GM10266 (cell line): ENCODE measurements at regions not wholly inside any gene's neighbourhood (a gene's known extent, or its start where the extent isn't known, plus 50 kb on each side); places are given as distances from the start of the nearest gene placed in this dataset.

Source experiments
- DNase-seq: peaks from one replicate; pipeline ENCODE4 v3.0.0; 2012; ENCODE audit errors: extremely low spot score
- TF ChIP-seq, protein P1 (sequence below): IDR thresholded peaks from 2 replicates; pipeline ENCODE4 v1.5.1; 2012; ENCODE audit warnings: mild to moderate bottlenecking, low read depth; ENCODE audit not compliant: control insufficient read depth, insufficient read depth; ENCODE audit errors: missing control alignments

DNA sequence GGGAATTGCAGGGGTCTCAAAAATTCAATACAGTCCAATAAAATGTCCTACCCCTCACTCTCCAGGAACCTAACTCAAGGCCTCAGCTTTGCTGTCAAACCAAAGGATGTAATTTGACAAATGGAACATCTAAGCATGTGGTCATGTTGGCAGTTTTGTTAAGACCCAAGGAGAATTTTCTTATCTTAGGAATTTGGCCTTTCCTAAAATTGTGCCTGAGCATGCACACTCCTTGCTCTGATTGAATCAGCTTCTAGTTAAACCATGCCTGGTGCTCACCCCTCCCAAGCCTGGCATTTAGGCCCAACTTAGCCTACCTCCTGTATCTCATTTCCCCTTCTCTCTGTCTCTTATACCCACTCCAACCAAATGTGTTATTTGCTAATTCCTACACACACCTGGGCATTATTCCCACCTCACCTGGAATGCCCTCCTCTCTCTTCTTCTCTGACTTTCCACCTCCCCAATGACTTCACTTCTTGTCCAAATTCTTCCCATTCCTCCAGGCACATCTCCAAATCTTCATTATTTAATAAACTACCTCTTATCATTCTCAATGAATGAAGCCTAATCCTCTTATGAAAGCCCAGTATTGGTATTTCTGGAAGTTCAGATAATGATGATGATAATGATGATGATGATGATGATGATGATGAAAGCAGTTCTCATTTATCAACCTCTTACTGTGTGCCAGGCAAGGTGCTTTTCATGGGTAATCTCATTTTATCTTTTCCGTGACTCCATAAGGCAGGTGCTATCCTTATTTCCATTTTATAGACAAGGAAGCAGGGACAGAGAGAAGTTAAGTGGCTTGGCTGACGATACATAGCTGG lies 178.0 kb upstream of the IRX6 start:
- TF ChIP-seq, protein P1, sequence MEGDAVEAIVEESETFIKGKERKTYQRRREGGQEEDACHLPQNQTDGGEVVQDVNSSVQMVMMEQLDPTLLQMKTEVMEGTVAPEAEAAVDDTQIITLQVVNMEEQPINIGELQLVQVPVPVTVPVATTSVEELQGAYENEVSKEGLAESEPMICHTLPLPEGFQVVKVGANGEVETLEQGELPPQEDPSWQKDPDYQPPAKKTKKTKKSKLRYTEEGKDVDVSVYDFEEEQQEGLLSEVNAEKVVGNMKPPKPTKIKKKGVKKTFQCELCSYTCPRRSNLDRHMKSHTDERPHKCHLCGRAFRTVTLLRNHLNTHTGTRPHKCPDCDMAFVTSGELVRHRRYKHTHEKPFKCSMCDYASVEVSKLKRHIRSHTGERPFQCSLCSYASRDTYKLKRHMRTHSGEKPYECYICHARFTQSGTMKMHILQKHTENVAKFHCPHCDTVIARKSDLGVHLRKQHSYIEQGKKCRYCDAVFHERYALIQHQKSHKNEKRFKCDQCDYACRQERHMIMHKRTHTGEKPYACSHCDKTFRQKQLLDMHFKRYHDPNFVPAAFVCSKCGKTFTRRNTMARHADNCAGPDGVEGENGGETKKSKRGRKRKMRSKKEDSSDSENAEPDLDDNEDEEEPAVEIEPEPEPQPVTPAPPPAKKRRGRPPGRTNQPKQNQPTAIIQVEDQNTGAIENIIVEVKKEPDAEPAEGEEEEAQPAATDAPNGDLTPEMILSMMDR = no peak
- no peak for DNase-seq

DNA sequence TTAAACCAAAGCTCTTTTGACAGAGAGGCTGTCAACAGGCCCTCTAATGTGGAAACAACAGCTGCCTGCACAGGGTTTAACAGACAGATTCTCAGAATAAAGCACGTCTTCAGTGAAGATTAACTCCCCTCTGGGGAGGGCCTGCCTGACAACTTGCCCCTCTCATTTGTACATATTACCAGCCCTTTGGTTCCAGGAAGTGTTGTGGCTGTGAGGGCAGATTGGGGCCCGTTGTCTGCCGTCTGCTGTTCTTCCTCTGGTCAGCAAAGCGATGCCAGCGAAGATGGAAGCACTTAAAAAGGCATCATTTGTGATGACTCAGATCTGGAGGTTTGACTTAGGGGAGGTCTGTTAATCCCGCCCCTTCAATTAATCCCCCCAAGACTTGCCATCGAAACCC lies 177.0 kb upstream of the IRX6 start:
- no peak for DNase-seq
- TF ChIP-seq, protein P1 = no peak

DNA sequence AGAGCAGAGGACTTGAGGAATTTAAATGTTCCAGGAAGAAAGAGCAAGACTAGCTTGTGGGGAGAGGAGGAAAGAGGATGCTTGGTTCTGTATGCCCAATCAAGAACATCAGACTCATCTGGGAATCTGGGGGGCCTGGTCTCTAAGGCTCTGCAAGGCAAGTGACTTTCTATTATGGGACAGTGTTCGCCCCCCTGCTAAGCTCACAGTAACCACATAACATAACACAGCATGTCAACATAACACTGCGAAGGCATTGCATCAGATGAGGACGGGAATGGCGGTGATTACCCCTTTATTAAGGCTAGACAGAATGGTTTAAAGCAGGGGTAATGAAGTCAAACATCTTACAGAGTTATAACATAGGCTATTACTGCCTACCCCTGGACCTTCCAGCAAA lies 176.6 kb upstream of the IRX6 start:
- DNase-seq = no peak
- TF ChIP-seq, protein P1 = no peak

DNA sequence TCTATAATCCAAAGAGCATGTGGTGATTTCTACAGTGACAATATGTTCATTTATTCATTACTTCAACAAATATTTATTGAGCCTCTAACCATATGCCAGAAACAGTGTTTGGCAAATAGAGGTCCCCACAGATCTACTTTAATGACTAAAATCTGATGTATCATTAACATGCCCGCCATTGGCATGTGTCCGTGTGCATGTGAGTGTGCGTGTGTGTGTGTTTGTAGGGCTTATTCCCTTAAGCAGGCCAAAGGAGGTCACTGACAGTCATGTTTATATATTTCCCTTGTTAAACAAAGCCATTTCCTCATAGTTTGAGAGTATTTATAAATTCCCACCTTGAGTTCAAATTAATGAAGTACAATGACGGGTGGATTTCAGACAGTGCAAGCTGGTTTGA lies 174.4 kb upstream of the IRX6 start:
- DNase-seq = no peak
- TF ChIP-seq, protein P1 = no peak

DNA sequence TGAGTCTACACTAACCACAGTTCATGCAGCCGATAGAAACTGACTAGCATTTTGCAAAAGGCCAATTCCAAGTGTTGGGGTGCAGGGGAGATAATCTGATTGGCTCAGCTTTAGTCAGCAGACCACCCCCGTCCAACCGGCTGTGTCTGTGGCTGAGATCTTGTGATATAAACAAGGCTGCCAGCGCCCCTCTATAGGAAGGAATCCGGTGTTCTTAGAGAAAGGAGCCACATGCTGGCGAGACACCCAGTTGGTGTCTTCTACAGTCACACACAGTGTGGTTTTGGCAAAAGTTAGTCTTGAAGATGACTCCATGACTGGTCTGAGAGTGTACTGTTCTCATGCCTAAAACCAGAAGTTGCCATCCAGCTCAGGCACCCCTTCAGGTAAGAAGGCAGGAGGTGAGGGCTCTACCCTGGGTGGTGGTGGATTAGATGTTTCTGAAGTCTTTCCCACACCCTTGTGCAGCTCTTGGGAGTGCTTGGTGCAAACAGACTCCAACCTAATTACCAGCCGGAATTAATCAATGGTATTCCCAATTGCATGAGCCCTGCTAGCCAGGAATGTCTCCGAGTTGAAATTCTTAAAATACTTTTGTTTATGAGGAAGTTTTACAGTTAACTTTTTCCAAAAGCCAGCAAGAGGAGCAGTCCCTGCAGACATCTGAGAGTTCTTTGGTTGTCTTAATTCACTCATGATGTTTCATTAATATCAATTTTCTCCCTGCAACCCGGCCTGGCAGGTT lies 172.3 kb upstream of the IRX6 start:
- DNase-seq = no peak
- TF ChIP-seq, protein P1 = no peak

DNA sequence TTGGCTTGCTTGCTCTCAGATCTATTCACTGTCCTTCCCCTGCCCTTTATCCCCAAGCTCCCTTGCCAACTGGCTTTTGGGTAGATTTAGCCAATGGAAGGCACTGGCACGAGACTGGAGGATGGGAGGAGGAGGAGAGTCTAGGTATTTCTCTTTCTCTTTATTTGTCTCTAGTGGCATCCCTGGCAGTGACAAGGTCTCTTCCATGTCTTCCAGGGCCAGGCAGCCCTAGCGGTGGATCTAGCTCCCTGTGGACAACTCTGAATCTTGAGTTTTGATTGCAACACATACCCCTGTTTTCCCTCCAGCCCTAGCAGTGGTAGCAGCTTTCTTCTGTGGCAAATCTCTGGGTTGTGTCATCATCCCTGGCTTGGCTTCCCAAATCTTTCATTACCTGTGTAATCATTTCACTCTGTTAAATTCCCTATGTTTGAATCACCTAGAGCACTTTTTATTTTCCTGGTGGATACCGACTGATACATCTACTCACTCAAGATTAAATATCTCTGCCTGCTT lies 171.1 kb upstream of the IRX6 start:
- TF ChIP-seq, protein P1 = no peak
- no peak for DNase-seq

DNA sequence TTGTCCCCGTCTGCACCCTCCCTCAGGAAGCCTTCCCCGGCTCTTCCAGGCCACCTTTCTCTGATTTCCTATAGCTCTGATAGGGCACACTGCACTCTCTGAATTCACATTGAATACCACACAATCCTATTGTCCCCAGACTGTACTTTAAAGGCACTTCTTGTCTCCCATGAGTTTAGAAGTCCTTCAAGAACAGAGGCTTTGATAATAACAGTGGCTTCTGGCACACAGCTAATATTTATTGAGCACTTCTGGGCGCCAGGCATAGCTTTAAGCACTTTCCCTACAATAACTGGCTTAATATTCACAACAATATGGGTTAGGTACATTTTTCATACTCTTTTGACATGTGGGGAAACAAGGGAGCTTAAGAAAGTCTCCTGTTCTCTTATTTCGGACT lies 169.7 kb upstream of the IRX6 start:
- TF ChIP-seq, protein P1 = no peak
- no peak for DNase-seq
